NT2/D1 (cell line): ENCODE measurements at regions not wholly inside any gene's neighbourhood (a gene's known extent, or its start where the extent isn't known, plus 50 kb on each side); places are given as distances from the start of the nearest gene placed in this dataset.

Source experiments
- SUZ12 ChIP-seq: IDR thresholded peaks from 2 replicates; pipeline ENCODE4 v1.6.1; 2011; ENCODE audit not compliant: insufficient read length, insufficient read depth; ENCODE audit errors: extremely low read depth
- YY1 ChIP-seq: IDR thresholded peaks from 2 replicates; pipeline ENCODE4 v1.6.1; 2011; ENCODE audit not compliant: insufficient read length, insufficient read depth

GRCh38 chr2:56001947-56002346 is 78.4 kb upstream of the EFEMP1 start:
- TF ChIP-seq YY1 (no peak), SUZ12 (no peak)
